Brain pericyte (primary cell): ENCODE measurements at regions not wholly inside any gene's neighbourhood (a gene's known extent, or its start where the extent isn't known, plus 50 kb on each side); places are given as distances from the start of the nearest gene placed in this dataset.
"Not testable (repeated sequence)": the region's sequence is repeated elsewhere in the genome, so short reads cannot be mapped to it uniquely, and the experiment has no call there.

Source experiments
- DNase-seq: peaks from one replicate; pipeline ENCODE4 v3.0.0-alpha.2; 2012; ENCODE audit warnings: low read depth, low spot score

- DNase-seq = no peak
These were observed 52.7 kb upstream of the SERBP1 start for GRCh38 chr1:67482733-67483482.

GRCh38 chr1:67484492-67484891 lies 54.3 kb upstream of the SERBP1 start:
- DNase-seq = peak; percentile 74

- DNase-seq = no peak
These were observed 55.0 kb upstream of the SERBP1 start for GRCh38 chr1:67485046-67485811.

GRCh38 chr1:67489643-67490042 lies 59.4 kb upstream of the SERBP1 start:
- DNase-seq = no peak

- DNase-seq = no peak
These were observed 61.1 kb upstream of the SERBP1 start for GRCh38 chr1:67491280-67491679.

- no peak for DNase-seq
These were observed 62.9 kb upstream of the SERBP1 start for GRCh38 chr1:67493148-67493547.

- DNase-seq = no peak
These were observed 65.1 kb upstream of the SERBP1 start for GRCh38 chr1:67495327-67495726.

- DNase-seq = no peak
These were observed 66.1 kb upstream of the SERBP1 start for GRCh38 chr1:67496329-67496728.

- DNase-seq = peak; percentile 50
These were observed 70.3 kb upstream of the SERBP1 start for GRCh38 chr1:67500413-67500959.

GRCh38 chr1:67503974-67504373 lies 73.8 kb upstream of the SERBP1 start:
- no peak for DNase-seq

GRCh38 chr1:67513392-67514294 lies 83.4 kb upstream of the SERBP1 start:
- not testable (repeated sequence) for DNase-seq

- DNase-seq = no peak
These were observed 84.1 kb upstream of the SERBP1 start for GRCh38 chr1:67514300-67514699.

- no peak for DNase-seq
These were observed 84.6 kb upstream of the SERBP1 start for GRCh38 chr1:67514786-67515185.

- no peak for DNase-seq
These were observed 85.3 kb upstream of the SERBP1 start for GRCh38 chr1:67515324-67516080.

- no peak for DNase-seq
These were observed 86.8 kb upstream of the SERBP1 start for GRCh38 chr1:67517046-67517445.

- no peak for DNase-seq
These were observed 91.8 kb upstream of the SERBP1 start for GRCh38 chr1:67522001-67522441.

GRCh38 chr1:67522793-67523192 lies 92.6 kb upstream of the SERBP1 start:
- DNase-seq = no peak

GRCh38 chr1:67524143-67525052 lies 94.2 kb upstream of the SERBP1 start:
- DNase-seq = no peak

GRCh38 chr1:67525053-67525760 lies 95.0 kb upstream of the SERBP1 start:
- no peak for DNase-seq
